ENCODE measurements at regions not wholly inside any gene's neighbourhood (a gene's known extent, or its start where the extent isn't known, plus 50 kb on each side); places are given as distances from the start of the nearest gene placed in this dataset.
"Not testable (repeated sequence)": the region's sequence is repeated elsewhere in the genome, so short reads cannot be mapped to it uniquely, and the experiment has no call there.

DNA sequence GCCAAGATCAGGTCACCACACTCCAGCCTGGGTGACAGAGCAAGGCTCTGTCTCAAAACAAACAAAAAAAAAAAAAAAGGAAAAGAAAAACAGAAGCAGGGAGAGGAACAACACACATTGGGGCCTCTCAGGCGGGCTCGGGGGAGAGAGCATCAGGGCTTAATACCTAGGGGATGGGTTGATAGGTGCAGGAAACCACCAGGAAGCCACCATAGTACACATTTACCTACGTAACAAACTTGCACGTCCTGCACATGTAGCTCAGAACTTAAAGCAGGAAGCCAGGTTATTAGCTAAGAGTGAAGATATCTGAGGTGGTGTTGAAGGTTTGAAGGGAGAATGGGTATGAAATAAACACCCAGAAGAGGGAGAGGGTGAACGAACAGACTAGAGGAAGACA, 81.0 kb upstream of the PMAIP1 start:
- H3K36me3 Mint-ChIP-seq (ENCODE audit: low read depth) = no peaks in the 10 kb centered on the region
- no peak overlapping the region for H3K4me3 Mint-ChIP-seq

DNA sequence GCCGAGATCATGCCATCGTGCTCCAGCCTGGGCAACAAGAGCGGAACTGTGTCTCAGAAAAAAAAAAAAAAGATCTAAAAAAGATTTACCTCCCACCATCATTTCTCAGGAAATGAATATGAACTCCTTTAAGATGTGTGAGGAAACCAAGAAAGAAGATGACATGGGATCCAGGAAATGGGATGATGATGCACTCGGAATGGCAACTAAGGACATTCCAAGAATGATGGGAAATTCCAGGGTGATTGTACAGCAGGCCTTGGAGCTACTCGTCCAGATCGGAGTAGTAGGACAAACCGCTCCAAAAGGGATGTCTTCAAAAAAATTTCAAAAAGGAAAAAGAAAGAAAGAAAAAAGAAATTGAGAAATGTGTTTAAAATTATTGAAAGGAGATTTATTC, 84.9 kb upstream of the PMAIP1 start:
- Mint-ChIP-seq H3K9me3 (no peaks in the 10 kb centered on the region), H3K4me3 (no peak overlapping the region), H3K4me1 (ENCODE audit: low read depth) (no peaks in the 10 kb centered on the region), H3K27me3 (ENCODE audit: low read depth) (peaks cover 38% of the 10 kb centered on the region), H3K27ac (no peak overlapping the region), H3K36me3 (ENCODE audit: low read depth) (no peaks in the 10 kb centered on the region)

More for the DNA sequence above, 81.0 kb upstream of the PMAIP1 start:
- Mint-ChIP-seq H3K27me3 (ENCODE audit: low read depth) (peaks cover 16% of the 10 kb centered on the region), H3K27ac (no peak overlapping the region), H3K9me3 (no peaks in the 10 kb centered on the region), H3K4me1 (ENCODE audit: low read depth) (no peaks in the 10 kb centered on the region)

DNA sequence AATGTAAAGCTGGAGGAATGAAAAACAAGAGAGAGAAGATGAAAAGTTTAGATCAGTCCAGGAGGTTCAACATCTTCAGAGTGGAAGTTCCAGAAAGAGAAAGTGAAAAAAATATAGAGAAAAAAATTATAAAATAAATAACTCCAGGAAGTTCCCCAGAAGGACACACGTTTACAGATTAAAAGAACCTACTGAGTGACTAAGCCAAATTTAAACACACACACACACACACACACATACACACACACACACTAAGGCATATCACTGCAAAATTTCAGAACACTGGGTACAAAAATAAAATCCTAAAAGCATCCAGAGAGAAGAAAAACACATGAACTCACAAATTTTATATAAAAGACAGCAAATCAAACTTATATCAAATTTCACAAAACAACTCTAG, 85.9 kb upstream of the PMAIP1 start:
- Mint-ChIP-seq H3K27me3 (ENCODE audit: low read depth) (peaks cover 38% of the 10 kb centered on the region), H3K27ac (no peak overlapping the region), H3K4me3 (no peak overlapping the region), H3K36me3 (ENCODE audit: low read depth) (no peaks in the 10 kb centered on the region), H3K9me3 (no peaks in the 10 kb centered on the region), H3K4me1 (ENCODE audit: low read depth) (no peaks in the 10 kb centered on the region)

DNA sequence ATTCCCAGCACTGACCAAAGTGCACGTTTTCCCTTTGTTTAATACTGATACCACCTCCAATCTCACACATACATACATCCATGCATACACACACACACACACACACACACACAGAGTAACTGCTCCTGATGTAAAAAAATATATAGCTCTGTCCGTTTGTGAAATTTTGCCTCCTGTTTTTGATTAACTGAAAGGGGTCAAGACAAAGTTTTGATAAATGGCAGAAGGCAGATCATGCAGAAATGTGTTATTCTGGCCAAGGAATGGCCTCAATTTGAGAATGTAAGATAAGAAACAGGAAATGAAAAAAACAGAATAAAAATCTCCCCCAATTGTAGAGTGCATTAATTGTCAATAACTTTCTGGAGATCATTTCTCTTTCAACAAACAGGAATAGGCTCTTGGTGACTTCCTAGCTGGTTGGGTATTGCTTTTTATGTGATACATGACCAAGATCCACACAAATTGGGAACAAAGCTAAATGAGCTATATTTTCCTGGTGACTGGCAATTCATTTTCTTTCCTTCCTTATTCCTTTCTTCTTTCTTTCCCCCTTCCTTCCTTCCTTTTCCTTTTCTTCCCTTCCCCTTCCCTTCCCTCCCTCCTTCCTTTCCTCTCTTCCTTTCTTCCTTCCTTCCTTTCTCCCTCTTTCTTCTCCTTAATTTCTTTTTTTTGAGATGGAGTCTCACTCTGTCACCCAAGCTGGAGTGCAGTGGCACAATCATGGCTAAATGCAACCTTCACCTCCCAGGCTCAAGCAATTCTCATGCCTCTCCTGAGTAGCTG, 88.9 kb upstream of the PMAIP1 start:
- Mint-ChIP-seq H3K27ac (no peak overlapping the region), H3K27me3 (ENCODE audit: low read depth) (peaks cover 39% of the 10 kb centered on the region), H3K36me3 (ENCODE audit: low read depth) (no peaks in the 10 kb centered on the region), H3K9me3 (no peaks in the 10 kb centered on the region), H3K4me3 (no peak overlapping the region), H3K4me1 (ENCODE audit: low read depth) (no peaks in the 10 kb centered on the region)

DNA sequence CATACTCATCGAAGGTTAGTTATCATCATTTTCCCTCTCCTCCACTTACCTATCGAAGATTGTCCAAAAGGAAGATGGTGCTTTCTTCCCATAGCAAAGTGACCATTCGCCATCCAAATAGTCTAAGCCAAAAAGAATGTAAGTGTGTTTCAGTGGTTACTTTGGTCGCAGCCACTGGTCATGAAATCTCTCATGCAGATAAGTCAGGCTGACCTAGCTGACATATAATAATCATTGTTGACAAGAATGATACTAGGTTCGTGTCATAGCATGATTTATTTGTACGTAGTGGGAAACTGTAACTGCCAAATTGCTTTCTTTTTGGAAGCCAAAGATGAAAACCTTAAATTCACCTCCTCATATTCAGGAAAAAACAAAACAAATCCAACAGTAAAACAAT, 89.6 kb upstream of the PMAIP1 start:
- Mint-ChIP-seq H3K27ac (no peak overlapping the region), H3K36me3 (ENCODE audit: low read depth) (no peaks in the 10 kb centered on the region), H3K27me3 (ENCODE audit: low read depth) (peaks cover 39% of the 10 kb centered on the region), H3K4me3 (no peak overlapping the region), H3K4me1 (ENCODE audit: low read depth) (no peaks in the 10 kb centered on the region), H3K9me3 (no peaks in the 10 kb centered on the region)

DNA sequence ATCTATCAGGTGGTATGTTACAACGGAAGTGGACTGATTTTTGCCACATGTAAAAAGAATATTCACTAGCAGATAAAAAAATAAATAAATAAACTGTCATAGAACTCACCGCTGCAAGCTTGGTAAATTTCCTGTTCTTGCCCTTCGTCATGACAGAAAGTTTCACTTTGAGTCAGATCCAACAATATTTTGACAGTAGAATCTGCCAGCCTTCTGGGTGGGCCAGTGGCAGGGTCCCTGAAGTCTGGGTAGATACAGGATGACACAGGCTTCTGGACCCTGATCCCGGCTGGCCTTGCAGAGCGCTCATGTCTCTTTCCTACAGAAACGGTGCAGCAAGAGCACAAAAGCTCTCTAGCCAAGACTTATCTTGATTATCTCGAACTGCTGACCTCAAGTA, 97.8 kb upstream of the PMAIP1 start:
- peaks cover 9% of the 10 kb centered on the region for H3K27me3 Mint-ChIP-seq (ENCODE audit: low read depth)
- no peak overlapping the region for H3K4me3 Mint-ChIP-seq
- H3K36me3 Mint-ChIP-seq (ENCODE audit: low read depth) = no peaks in the 10 kb centered on the region
- H3K27ac Mint-ChIP-seq = no peak overlapping the region
- H3K4me1 Mint-ChIP-seq (ENCODE audit: low read depth) = peaks cover 9% of the 10 kb centered on the region
- no peaks in the 10 kb centered on the region for H3K9me3 Mint-ChIP-seq

DNA sequence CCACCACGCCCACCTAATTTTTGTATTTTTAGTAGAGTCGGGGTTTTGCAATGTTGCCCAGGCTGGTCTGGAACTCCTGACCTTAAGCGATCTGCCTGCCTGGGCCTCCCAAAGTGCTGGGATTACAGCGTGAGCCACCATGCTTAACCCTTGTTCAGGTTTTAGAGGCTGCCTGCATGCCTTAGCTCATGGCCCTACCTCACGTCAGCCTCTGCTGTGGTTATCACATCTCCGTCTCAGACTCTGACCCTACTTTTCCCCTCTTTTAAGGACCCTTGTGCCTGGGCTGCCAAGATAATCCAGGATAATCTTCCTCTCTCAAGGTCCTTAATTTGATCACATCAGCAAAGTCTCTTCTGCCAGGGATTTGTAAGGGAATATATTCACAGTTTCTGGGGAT, 98.2 kb upstream of the PMAIP1 start:
- peaks cover 9% of the 10 kb centered on the region for H3K27me3 Mint-ChIP-seq (ENCODE audit: low read depth)
- no peaks in the 10 kb centered on the region for H3K9me3 Mint-ChIP-seq
- H3K4me3 Mint-ChIP-seq = no peak overlapping the region
- H3K36me3 Mint-ChIP-seq (ENCODE audit: low read depth) = no peaks in the 10 kb centered on the region
- H3K27ac Mint-ChIP-seq = no peak overlapping the region
- H3K4me1 Mint-ChIP-seq (ENCODE audit: low read depth) = peaks cover 9% of the 10 kb centered on the region

DNA sequence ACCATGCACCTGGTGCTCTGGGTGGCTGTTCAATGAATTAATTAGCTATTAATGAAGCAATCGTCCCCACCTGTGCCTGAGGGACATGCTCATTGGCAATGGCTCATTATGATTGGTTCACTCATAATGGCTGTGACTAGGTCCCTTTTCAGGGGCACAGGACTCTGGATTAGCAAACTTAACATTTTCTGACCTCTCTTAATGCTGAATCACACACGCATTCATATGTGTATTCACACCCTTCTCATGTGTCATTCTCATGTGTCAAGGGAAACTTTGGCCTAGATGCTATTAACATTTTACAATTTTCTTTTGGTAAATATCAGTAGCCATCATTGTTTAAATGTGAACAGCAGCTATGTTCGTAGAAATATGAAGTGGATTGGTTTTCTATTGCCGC, 98.9 kb upstream of the PMAIP1 start:
- Mint-ChIP-seq H3K4me3 (no peak overlapping the region), H3K4me1 (ENCODE audit: low read depth) (peaks cover 9% of the 10 kb centered on the region), H3K27me3 (ENCODE audit: low read depth) (peaks cover 9% of the 10 kb centered on the region), H3K27ac (no peak overlapping the region), H3K36me3 (ENCODE audit: low read depth) (no peaks in the 10 kb centered on the region), H3K9me3 (no peaks in the 10 kb centered on the region)

DNA sequence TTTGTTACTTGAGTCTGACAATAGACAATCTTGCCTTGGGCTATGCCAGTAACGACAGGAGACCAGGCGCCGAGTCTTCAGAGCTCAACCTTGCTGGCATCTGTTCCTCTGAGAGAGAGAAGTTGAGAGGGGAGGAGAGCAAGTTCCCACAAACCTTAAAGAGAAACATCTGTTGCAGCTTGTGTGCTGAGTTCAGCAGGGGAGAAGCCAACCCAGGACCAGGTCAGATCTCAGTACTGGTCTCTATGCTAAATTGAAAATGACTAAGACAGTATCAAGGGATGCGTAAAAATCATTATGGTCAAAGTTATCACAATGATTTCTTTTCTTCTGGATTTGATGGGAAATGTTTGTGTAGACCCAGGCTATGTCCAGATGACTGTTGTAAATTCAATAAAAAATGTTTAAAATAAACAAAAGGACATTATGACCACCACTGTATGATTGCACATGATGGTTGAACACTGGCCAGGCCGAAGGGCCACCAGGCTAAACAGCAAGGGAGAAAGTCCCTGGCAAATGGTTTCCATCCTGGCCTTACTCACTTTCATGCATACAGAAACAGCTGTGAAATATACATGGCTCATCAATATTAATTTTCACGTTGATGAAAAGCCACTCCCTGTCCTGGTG, 100.3 kb upstream of the PMAIP1 start:
- no peak overlapping the region for H3K4me3 Mint-ChIP-seq
- H3K27me3 Mint-ChIP-seq (ENCODE audit: low read depth) = peaks cover 9% of the 10 kb centered on the region
- no peak overlapping the region for H3K27ac Mint-ChIP-seq
- H3K4me1 Mint-ChIP-seq (ENCODE audit: low read depth) = peaks cover 9% of the 10 kb centered on the region
- no peaks in the 10 kb centered on the region for H3K9me3 Mint-ChIP-seq
- no peaks in the 10 kb centered on the region for H3K36me3 Mint-ChIP-seq (ENCODE audit: low read depth)

DNA sequence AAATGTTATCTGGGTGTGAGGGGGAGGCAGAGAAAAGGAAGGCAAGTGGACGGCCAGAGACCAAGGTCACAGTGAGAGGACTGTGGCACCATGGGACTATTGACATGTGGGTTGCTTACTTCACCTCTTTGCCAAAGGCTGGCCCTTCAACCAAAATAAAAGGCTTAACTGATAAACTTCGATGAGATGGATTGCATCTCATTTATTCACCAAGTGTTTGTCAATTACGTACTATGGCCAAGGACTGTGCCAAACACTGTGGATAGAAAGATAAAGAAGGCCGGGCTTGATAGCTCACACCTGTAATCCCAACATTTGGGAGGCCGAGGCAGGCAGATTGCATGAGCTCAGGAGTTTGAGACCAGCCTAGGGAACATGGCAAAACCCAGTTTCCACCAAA, 98.7 kb upstream of the CCBE1 start:
- Mint-ChIP-seq H3K27me3 (ENCODE audit: low read depth) (peaks cover 9% of the 10 kb centered on the region), H3K27ac (no peak overlapping the region), H3K4me3 (no peak overlapping the region), H3K9me3 (no peaks in the 10 kb centered on the region), H3K4me1 (ENCODE audit: low read depth) (no peaks in the 10 kb centered on the region), H3K36me3 (ENCODE audit: low read depth) (no peaks in the 10 kb centered on the region)

DNA sequence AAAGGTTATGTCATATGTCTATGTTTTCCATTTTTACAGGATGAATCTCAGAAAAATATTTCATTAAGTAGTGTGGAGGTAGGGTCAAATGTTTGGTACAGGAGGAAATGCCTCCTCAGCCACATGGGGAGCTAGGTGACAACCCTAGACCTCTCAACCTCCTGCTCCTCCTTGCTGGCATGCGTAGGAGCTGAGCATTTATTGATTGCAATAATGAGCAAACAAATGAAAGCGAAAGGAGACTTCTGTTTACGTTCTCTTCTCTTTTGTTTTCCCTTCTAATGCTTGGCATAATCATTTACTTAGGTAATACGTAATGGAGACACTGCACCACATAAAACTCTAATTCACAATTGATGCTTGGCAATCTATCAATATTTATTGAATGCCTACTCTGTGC, 95.1 kb upstream of the CCBE1 start:
- Mint-ChIP-seq H3K27me3 (ENCODE audit: low read depth) (no peaks in the 10 kb centered on the region), H3K9me3 (no peaks in the 10 kb centered on the region), H3K27ac (no peak overlapping the region), H3K36me3 (ENCODE audit: low read depth) (no peaks in the 10 kb centered on the region), H3K4me3 (no peak overlapping the region), H3K4me1 (ENCODE audit: low read depth) (no peaks in the 10 kb centered on the region)

DNA sequence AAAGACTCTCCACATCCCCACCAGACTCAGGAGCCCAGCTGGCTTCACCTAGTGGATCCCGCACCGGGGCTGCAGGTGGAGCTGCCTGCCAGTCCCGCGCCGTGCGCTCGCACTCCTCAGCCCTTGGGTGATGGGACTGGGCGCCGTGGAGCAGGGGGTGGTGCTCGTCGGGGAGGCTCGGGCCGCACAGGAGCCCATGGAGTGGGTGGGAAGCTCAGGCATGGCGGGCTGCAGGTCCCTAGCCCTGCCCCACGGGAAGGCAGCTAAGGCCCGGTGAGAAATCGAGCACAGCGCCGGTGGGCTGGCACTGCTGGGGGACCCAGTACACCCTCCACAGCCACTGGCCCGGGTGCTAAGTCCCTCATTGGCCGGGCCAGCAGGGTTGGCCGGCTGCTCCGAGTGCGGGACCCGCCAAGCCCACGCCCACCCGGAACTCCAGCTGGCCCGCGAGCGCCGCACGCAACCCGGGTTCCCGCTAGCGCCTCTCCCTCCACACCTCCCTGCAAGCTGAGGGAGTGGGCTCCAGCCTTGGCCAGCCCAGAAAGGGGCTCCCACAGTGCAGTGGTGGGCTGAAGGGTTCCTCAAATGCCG, 93.2 kb upstream of the CCBE1 start:
- H3K9me3 Mint-ChIP-seq; H3K4me1 Mint-ChIP-seq (ENCODE audit: low read depth); H3K4me3 Mint-ChIP-seq; H3K27me3 Mint-ChIP-seq (ENCODE audit: low read depth); H3K27ac Mint-ChIP-seq; H3K36me3 Mint-ChIP-seq (ENCODE audit: low read depth): not testable (repeated sequence)

DNA sequence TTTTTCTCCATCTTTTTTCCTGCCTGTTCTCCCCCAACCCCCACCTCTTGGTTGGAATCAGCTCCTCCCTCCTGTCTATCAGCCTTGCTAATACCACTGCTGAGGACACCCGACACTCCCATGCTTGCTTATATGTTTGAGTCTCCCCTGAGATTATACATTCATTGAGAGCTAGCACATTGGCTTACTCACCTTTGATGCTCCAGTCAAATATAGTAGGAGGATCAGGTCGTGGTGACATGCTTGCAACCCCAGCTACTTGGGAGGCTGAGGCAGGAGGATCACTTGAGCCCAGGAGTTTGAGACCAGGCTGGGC, 91.5 kb upstream of the CCBE1 start:
- H3K4me3 Mint-ChIP-seq = no peak overlapping the region
- peaks cover 3% of the 10 kb centered on the region for H3K27me3 Mint-ChIP-seq (ENCODE audit: low read depth)
- no peak overlapping the region for H3K27ac Mint-ChIP-seq
- H3K36me3 Mint-ChIP-seq (ENCODE audit: low read depth) = no peaks in the 10 kb centered on the region
- no peaks in the 10 kb centered on the region for H3K4me1 Mint-ChIP-seq (ENCODE audit: low read depth)
- no peaks in the 10 kb centered on the region for H3K9me3 Mint-ChIP-seq

DNA sequence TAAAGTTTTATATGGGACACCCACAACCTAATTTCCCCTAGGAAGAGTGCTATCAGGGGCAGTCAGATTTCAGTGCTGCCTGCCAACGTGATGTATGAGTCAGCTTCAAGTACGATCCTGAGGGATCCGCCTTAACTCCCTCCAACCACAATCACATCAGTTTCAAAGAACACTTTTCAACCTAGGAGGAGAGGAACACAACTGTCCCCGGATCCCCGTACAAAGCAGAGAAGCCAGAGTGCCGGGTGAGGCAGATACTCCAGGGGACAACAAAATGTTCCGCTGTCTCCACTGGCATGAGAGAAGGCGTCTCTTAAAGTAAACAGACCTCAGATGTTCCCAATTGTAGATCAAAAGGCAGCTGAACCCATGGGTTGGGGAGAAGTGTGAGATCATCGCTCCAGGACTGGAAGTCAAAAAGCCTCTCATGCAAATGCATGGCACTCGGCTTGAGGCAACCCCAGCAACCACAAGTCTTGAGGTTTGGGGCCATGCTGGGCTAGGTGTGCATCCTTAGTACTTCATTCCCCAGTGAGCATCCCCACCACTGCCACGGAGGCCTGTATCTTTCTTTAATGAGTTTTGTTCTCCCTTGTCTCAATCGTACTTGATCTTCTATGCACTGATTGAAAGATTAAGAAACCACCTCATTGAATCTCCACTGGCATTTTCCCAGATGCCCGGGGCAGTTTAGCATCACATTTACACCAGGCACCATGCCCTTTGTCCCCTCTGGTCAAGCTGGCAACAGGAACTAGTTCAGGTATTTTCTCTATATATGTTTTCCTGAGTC, 91.0 kb upstream of the CCBE1 start:
- H3K4me1 Mint-ChIP-seq (ENCODE audit: low read depth) = no peaks in the 10 kb centered on the region
- H3K9me3 Mint-ChIP-seq = no peaks in the 10 kb centered on the region
- no peak overlapping the region for H3K4me3 Mint-ChIP-seq
- H3K36me3 Mint-ChIP-seq (ENCODE audit: low read depth) = no peaks in the 10 kb centered on the region
- H3K27ac Mint-ChIP-seq = no peak overlapping the region
- H3K27me3 Mint-ChIP-seq (ENCODE audit: low read depth) = peaks cover 5% of the 10 kb centered on the region

DNA sequence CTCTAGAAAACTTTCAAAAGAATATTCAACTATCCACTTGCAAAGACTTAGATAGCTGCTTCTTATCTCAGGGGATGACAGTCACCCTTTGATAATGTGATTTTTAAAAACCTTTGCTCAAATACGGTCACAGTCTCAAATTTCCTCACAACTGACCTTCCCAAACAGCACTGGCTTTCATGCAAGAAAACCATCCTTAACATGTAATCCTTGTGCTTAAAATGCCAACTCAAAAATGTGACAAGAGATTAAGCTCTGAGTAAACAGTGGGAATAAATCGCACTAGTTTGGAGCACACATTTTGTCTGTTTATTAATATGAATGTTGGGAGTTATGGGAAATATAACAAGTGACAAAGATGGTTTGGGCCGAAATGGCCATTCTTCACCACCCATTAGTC, 87.5 kb upstream of the CCBE1 start:
- H3K4me1 Mint-ChIP-seq (ENCODE audit: low read depth) = no peaks in the 10 kb centered on the region
- no peaks in the 10 kb centered on the region for H3K36me3 Mint-ChIP-seq (ENCODE audit: low read depth)
- no peak overlapping the region for H3K4me3 Mint-ChIP-seq
- H3K9me3 Mint-ChIP-seq = no peaks in the 10 kb centered on the region
- peaks cover 8% of the 10 kb centered on the region for H3K27me3 Mint-ChIP-seq (ENCODE audit: low read depth)
- H3K27ac Mint-ChIP-seq = no peak overlapping the region
